IPS DF 6.9 (cell line): ENCODE measurements at regions not wholly inside any gene's neighbourhood (a gene's known extent, or its start where the extent isn't known, plus 50 kb on each side); places are given as distances from the start of the nearest gene placed in this dataset.

Experiments used
- DNase-seq: peaks from one replicate; pipeline ENCODE4 v3.0.0-alpha.2; 2013; ENCODE audit warnings: low read depth, low spot score
- H3K27ac ChIP-seq: one replicate; pipeline ENCODE4 v1.5.1; 2013; ENCODE audit warnings: low read length, control low read depth
- H3K27me3 ChIP-seq: 2 replicates; pipeline ENCODE4 v1.6.1; 2013; ENCODE audit warnings: mild to moderate bottlenecking, low read length; ENCODE audit not compliant: control insufficient read depth, insufficient read depth
- H3K36me3 ChIP-seq: 2 replicates; pipeline ENCODE4 v1.6.1; 2013; ENCODE audit warnings: low read length; ENCODE audit not compliant: control insufficient read depth, insufficient read depth
- H3K4me1 ChIP-seq: 2 replicates; pipeline ENCODE4 v1.6.1; 2013; ENCODE audit warnings: low read length; ENCODE audit not compliant: control insufficient read depth, insufficient read depth
- H3K4me3 ChIP-seq: 2 replicates; pipeline ENCODE4 v1.5.1; 2013; ENCODE audit warnings: mild to moderate bottlenecking, low read length
- H3K9me3 ChIP-seq: 2 replicates; pipeline ENCODE4 v1.6.1; 2013; ENCODE audit warnings: low read length, inconsistent platforms; ENCODE audit not compliant: control insufficient read depth, insufficient read depth
- WGBS: extraction: QIAGEN DNeasy Blood & Tissue Kit; methylation state at CpG from one replicate; pipeline ENCODE4 v1.1.7; 2013; ENCODE audit warnings: mixed read lengths, missing lambda C conversion rate; ENCODE audit not compliant: insufficient read length, insufficient coverage; 5-methylcytosine and 5-hydroxymethylcytosine counted together

DNA sequence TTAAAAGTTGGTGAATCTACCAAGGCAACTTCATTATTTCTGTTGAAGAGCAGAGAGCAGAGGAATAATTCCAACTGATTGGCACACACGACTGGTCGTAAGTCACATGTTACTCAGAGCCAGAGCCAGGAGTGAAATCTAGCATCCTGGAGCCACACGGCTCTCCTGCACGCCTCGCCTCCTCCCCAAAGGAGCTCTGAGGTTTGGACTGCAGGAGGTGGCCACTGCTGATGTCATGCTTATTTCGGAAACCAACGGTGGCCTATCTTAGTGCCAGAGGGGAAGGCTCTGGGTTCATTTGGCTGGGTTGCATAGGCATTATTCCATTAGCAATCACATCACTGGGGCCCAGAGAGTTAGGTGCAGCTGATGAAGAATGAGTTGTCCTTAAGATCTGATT, 123.5 kb upstream of the RALGAPA2 start:
- DNase-seq: no peak
- Histone ChIP-seq H3K27me3 (no peaks in the 10 kb centered on the region; the same call in 1 of the 2 replicates), H3K36me3 (no peaks in the 10 kb centered on the region), H3K4me3 (no peak overlapping the region), H3K4me1 (peaks cover 2% of the 10 kb centered on the region), H3K9me3 (no peaks in the 10 kb centered on the region), H3K27ac (no peak overlapping the region)
- WGBS: no CpG with 5 or more reads among the region's 7 CpGs

DNA sequence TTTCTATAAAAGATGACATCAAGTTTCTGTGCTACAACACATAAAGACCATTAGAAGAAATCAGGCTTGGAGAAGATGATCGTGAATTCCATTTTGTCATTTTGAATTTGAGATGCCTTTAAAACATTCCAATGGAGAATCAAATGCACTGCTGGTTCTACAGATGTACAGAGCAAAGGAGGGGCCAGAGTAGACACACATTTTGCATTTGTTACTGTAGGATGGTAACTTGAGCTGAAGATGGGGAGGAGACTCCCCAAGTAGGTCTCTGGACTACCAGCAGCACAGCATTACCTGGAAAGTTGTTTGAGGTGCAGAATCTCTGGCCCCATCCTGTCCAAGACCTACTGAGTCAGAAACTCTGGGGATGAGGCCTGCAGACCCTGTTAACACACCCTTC, 121.6 kb upstream of the RALGAPA2 start:
- H3K36me3 ChIP-seq: no peaks in the 10 kb centered on the region
- DNase-seq: no peak
- no peak overlapping the region for H3K27ac ChIP-seq
- WGBS: no CpG with 5 or more reads among the region's 1 CpG
- peaks cover 2% of the 10 kb centered on the region for H3K4me1 ChIP-seq
- H3K4me3 ChIP-seq: no peak overlapping the region
- no peaks in the 10 kb centered on the region for H3K9me3 ChIP-seq
- H3K27me3 ChIP-seq: no peaks in the 10 kb centered on the region; the same call in 1 of the 2 replicates

DNA sequence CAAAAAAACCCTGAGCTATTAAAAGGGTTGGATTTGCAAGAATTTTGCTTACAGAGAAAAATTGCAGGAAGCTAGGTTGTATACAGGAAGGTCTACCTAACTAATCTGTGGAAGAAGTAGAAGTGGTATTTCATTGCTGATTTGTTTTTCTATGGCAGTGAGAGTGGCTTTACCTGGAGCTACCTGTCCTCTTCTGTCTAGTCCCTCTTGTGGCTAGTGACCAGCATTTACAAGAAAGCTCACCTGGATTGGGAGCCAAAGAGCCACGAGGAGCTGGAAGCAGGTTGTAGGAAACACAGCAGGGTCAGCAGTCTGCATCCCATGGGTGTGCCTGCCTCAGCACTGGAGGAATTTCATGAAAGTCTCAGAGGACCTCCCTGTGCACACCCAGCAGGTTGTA, 120.3 kb upstream of the RALGAPA2 start:
- Histone ChIP-seq H3K4me3 (no peak overlapping the region), H3K9me3 (no peaks in the 10 kb centered on the region), H3K27me3 (no peaks in the 10 kb centered on the region; the same call in 1 of the 2 replicates), H3K36me3 (no peaks in the 10 kb centered on the region), H3K4me1 (peaks cover 1% of the 10 kb centered on the region), H3K27ac (no peak overlapping the region)
- no CpG with 5 or more reads among the region's 1 CpG for WGBS
- no peak for DNase-seq

DNA sequence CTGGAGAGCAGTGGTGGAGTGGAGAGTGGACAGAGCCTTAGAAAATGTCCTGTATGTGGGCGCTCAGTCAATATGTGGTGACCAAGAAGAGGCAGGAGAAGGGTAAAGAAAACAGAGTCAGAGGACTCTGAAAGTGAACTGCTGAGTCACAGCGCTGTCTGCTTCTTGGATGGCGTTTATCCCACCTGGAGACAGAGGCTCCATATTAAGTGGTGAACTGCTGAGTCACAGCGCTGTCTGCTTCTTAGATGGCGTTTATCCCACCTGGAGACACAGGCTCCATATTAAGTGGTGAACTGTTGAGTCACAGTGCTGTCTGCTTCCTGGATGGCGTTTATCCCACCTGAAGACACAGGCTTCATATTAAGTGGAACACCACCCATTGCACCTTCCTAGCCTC, 119.3 kb upstream of the RALGAPA2 start:
- H3K36me3 ChIP-seq: no peaks in the 10 kb centered on the region
- H3K4me3 ChIP-seq: no peak overlapping the region
- H3K27me3 ChIP-seq: no peaks in the 10 kb centered on the region
- no peak overlapping the region for H3K27ac ChIP-seq
- H3K9me3 ChIP-seq: no peaks in the 10 kb centered on the region
- no CpG with 5 or more reads among the region's 6 CpGs for WGBS
- H3K4me1 ChIP-seq: no peaks in the 10 kb centered on the region
- no peak for DNase-seq

DNA sequence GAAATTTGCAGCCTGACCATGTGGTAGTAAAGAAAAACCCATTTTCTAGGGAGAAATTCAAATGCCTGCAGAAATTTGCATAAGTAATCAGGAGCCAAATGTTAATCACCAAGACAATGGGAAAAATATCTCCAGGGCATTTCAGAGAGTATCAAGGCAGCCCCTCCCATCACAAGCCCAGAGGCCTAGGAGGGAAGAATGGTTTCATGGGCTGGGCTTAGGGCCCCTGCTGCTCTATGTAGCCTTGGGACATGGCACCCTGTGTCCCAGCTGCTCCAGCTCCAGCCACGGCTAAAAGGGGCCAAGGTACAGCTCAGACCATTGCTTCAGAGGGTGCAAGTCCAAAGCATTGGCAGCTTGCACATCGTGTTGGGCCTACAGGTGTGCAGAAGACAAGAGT, 117.2 kb upstream of the RALGAPA2 start:
- no peaks in the 10 kb centered on the region for H3K9me3 ChIP-seq
- no CpG with 5 or more reads among the region's 2 CpGs for WGBS
- DNase-seq: no peak

DNA sequence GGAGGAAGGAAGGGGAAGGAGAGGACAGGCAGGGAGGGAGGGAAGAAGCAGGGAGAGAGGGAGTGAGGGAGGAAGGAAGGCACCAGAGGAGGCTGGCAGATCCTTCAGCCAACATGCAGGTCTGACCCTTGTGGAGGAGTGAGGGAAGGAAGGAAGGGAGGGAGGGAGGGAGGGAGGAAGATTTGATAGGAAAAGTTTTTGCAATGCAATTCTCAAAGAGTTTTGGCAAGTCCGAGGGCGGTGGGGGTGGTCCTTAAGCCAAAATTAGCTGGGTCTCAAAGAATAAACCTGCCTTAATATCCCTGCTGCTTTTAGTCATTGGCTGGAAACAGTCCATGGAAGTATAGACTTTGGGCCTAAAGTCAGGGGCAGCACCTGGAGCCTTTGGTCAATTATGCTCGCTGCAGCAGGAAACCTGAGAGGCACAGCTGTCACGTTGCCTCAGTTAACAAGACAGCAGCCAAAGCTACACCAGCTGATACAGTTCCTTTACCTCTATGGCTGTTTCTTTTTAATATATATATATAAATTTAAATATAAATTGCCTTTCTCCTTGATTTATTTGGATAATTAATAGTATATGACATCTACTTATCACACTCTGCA, 115.7 kb upstream of the RALGAPA2 start:
- Histone ChIP-seq H3K4me1 (no peaks in the 10 kb centered on the region), H3K9me3 (no peaks in the 10 kb centered on the region), H3K27ac (no peak overlapping the region), H3K27me3 (no peaks in the 10 kb centered on the region), H3K4me3 (no peak overlapping the region), H3K36me3 (no peaks in the 10 kb centered on the region)
- DNase-seq: no peak
- WGBS: no CpG with 5 or more reads among the region's 4 CpGs

More for the DNA sequence above, 117.2 kb upstream of the RALGAPA2 start:
- Histone ChIP-seq H3K4me1 (no peaks in the 10 kb centered on the region), H3K36me3 (no peaks in the 10 kb centered on the region), H3K27me3 (no peaks in the 10 kb centered on the region), H3K27ac (no peak overlapping the region), H3K4me3 (no peak overlapping the region)

DNA sequence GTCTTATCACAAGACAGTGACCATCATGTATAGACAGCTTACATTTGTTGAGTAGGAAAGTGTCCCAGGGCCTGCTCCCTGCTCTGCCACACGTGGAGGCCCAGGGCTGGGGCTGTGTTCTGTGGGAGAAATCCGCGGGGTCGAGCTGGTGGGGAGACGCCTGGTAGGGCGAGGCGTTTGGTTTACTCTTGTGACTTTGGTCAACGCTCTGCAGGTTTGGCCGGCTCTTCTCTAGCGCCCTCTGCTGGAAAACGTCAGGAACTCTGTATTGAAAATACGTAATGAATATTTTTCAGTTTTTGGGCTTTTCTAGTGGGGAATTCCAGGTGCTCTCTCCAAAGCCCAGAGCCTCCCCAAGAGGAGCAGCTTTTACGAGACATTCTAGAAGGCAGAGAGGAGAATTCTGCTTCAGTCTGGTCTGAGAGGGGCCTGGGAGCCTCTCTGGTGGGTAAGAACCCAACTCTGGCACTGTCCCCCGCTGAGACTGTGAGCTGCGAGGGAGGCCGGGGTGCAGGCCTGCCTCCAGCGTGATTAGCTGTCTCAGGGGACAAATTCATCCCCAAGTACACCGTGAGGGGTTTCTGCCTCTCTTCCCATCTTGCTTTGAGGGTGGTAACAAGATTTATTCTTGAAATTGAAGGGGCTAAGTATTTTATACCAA, 112.6 kb upstream of the RALGAPA2 start:
- Histone ChIP-seq H3K4me1 (peaks cover 8% of the 10 kb centered on the region; the same call in 1 of the 2 replicates), H3K9me3 (no peaks in the 10 kb centered on the region), H3K36me3 (no peaks in the 10 kb centered on the region), H3K4me3 (no peak overlapping the region), H3K27ac (no peak overlapping the region), H3K27me3 (no peaks in the 10 kb centered on the region)
- DNase-seq: no peak
- no CpG with 5 or more reads among the region's 18 CpGs for WGBS

DNA sequence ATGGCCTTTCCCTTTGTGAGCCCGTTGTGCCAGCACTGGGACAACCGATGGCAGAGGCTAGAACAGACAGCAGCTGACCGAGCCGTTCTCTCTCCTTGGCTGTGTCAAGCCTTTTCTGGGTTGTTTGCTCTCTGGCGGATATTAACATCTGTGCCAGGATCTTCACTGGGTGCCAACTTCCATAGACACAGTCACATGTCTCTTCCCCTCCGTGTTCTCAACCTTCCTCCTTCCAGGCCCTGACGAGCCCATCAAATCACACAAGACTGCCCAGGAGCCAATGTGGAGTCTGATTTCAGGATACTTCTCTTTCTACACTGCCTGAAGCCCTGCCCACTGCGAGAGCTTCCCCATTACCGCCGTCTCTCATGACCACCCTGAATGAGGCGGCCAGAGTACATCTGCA, 111.0 kb upstream of the RALGAPA2 start:
- no peak overlapping the region for H3K4me3 ChIP-seq
- peaks cover 8% of the 10 kb centered on the region; the same call in 1 of the 2 replicates for H3K4me1 ChIP-seq
- H3K27ac ChIP-seq: no peak overlapping the region
- no peak for DNase-seq
- H3K36me3 ChIP-seq: no peaks in the 10 kb centered on the region
- no peaks in the 10 kb centered on the region for H3K27me3 ChIP-seq
- H3K9me3 ChIP-seq: no peaks in the 10 kb centered on the region
- no CpG with 5 or more reads among the region's 11 CpGs for WGBS

DNA sequence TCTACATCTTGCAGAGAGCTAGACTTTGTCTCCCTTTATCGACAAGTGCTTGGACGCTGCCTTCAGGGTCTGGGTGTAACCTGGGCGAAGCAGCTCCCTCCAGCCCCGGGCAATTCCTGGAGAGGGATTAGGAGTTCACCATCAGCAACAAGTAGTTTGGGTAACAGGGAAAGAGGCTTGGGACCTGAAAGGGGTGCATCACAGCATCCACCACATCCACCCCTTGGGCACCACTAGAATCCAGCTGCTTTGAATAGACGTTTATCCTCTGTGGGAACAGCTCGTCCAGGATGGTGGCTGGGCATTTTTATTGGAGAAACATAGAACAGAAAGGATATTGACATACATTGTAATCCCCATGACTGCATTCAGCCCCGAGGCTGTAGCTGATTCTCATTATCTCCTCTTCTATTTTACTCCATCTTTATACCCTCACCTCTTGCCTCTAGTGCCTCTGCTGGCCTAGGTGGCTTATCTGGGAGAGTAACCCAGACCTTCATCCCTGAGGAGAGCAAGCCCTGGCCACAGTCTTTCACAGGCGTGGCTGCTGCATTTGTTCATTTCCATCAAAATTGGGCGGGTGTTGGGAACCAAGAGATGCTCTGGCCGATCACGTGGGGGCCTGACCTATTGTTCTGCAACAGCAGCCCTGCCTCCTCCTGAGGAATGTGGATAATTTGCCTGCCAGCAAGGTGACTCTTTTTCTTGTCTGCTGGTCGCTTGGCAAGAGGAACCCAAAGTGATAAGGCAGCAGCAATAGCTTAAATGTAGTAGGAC, 109.2 kb upstream of the RALGAPA2 start:
- DNase-seq: no peak
- H3K27ac ChIP-seq: no peak overlapping the region
- no CpG with 5 or more reads among the region's 12 CpGs for WGBS

DNA sequence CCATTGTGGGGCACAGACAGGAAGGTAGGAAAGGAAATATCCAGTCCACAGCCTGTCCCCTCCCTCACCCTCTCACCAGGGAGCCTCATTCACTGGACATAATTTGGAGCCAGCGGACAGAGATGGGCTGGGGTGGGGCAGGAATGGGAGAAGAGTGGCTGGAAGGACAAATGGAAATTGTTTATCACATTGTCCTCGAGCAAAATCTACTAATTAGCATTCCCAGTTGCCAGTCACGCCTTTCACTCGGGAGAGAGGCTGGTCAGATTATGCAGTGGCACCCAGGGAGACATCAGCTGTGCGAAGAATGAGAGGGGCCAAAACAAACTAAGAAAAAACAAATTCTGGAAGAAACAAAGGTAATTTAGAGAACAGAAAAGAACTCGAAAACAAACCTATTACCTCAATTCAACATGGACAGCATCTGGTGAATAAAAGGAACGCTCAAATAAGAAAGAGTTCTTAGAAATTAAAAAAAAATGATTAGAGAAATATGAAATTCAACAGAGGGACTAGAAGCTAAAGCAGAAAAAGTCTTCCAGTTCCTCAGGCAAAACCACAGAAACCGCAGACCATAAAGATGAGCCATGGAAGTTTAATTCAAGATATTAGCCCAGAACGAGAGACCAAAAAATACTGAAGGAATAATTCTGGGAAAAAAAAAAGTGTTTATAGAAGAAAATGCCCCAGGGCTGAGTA, 108.5 kb upstream of the RALGAPA2 start:
- H3K36me3 ChIP-seq: no peaks in the 10 kb centered on the region
- H3K27ac ChIP-seq: no peak overlapping the region
- peaks cover 12% of the 10 kb centered on the region; the same call in 1 of the 2 replicates for H3K4me1 ChIP-seq
- no peaks in the 10 kb centered on the region for H3K9me3 ChIP-seq
- no peak overlapping the region for H3K4me3 ChIP-seq
- WGBS: no CpG with 5 or more reads among the region's 9 CpGs
- DNase-seq: no peak
- H3K27me3 ChIP-seq: no peaks in the 10 kb centered on the region

More for the DNA sequence above, 109.2 kb upstream of the RALGAPA2 start:
- Histone ChIP-seq H3K36me3 (no peaks in the 10 kb centered on the region), H3K4me1 (peaks cover 10% of the 10 kb centered on the region; the same call in 1 of the 2 replicates), H3K9me3 (no peaks in the 10 kb centered on the region), H3K4me3 (no peak overlapping the region), H3K27me3 (no peaks in the 10 kb centered on the region)
